Neural cell (in vitro differentiated cells): ENCODE measurements at regions not wholly inside any gene's neighbourhood (a gene's known extent, or its start where the extent isn't known, plus 50 kb on each side); places are given as distances from the start of the nearest gene placed in this dataset.

Source experiments
- H2AFZ ChIP-seq: fragments of 200-600, 300-800 bp; sonication (generic), shearing (Covaris generic); 2 replicates; pipeline ENCODE4 v1.6.0; 2014; ENCODE audit warnings: low read depth, mild to moderate bottlenecking, antibody characterized with exemption, low read length, moderate library complexity
- H3F3A ChIP-seq: fragments of 200-600 bp; shearing (Covaris generic); 2 replicates; pipeline ENCODE4 v1.6.1; 2016; ENCODE audit warnings: mild to moderate bottlenecking, moderate library complexity, mixed read lengths, antibody characterized with exemption, low read length; ENCODE audit not compliant: insufficient read depth, poor library complexity, severe bottlenecking
- H3K27ac ChIP-seq: fragments of 200-600, 300-800 bp; sonication (generic), shearing (Covaris generic); 2 replicates; pipeline ENCODE4 v1.5.1; 2014; ENCODE audit warnings: mild to moderate bottlenecking, low read length, moderate library complexity
- H3K27me3 ChIP-seq: fragments of 300-800, 200-600 bp; sonication (generic), shearing (Covaris generic); 2 replicates; pipeline ENCODE4 v1.6.0; 2014; ENCODE audit warnings: mild to moderate bottlenecking, low read depth, low read length, moderate library complexity; ENCODE audit not compliant: insufficient read depth
- H3K36me3 ChIP-seq: fragments of 300-800, 200-600 bp; sonication (generic), shearing (Covaris generic); 2 replicates; pipeline ENCODE4 v1.5.1; 2014; ENCODE audit warnings: mild to moderate bottlenecking, antibody characterized with exemption, low read length, moderate library complexity; ENCODE audit not compliant: insufficient read depth
- H3K4me2 ChIP-seq: fragments of 300-800, 200-600 bp; sonication (generic), shearing (Covaris generic); 2 replicates; pipeline ENCODE4 v1.6.0; 2014; ENCODE audit warnings: mild to moderate bottlenecking, low read length
- H3K4me3 ChIP-seq: fragments of 300-800, 200-600 bp; sonication (generic), shearing (Covaris generic); 2 replicates; pipeline ENCODE4 v1.5.1; 2014; ENCODE audit warnings: mild to moderate bottlenecking, low read length, moderate library complexity
- H3K79me2 ChIP-seq: fragments of 200-600 bp; shearing (Covaris generic); replicated peaks from 2 replicates; pipeline ENCODE4 v1.6.0; 2014; ENCODE audit warnings: mild to moderate bottlenecking, low read length, moderate library complexity; ENCODE audit not compliant: insufficient read depth
- H3K9ac ChIP-seq: fragments of 300-800, 200-600 bp; sonication (generic), shearing (Covaris generic); 2 replicates; pipeline ENCODE4 v1.6.1; 2016; ENCODE audit warnings: mild to moderate bottlenecking, low read length, mixed read lengths
- H3K9me2 ChIP-seq: fragments of 200-600 bp; shearing (Covaris generic); 2 replicates; pipeline ENCODE4 v1.6.1; 2016; ENCODE audit warnings: mild to moderate bottlenecking, low read length, mixed read lengths; ENCODE audit not compliant: insufficient read depth
- H3K9me3 ChIP-seq: fragments of 200-600, 300-800 bp; sonication (generic), shearing (Covaris generic); 2 replicates; pipeline ENCODE4 v1.6.1; 2016; ENCODE audit warnings: mild to moderate bottlenecking, mixed run types, low read length, moderate library complexity, mixed read lengths
- H4K20me1 ChIP-seq: fragments of 200-600 bp; shearing (Covaris generic); 2 replicates; pipeline ENCODE4 v1.6.1; 2016; ENCODE audit warnings: mild to moderate bottlenecking, mixed run types; ENCODE audit not compliant: insufficient read depth
- EP300 ChIP-seq: fragments of 450-650 bp; conservative IDR thresholded peaks from 2 replicates; pipeline ENCODE4 v1.6.1; 2014; ENCODE audit warnings: antibody characterized with exemption, mild to moderate bottlenecking, moderate library complexity; ENCODE audit not compliant: poor library complexity, severe bottlenecking
- EZH2 ChIP-seq: fragments of 200-600, 300-800 bp; shearing (Covaris generic), sonication (generic); IDR thresholded peaks from 2 replicates; pipeline ENCODE4 v1.6.1; 2014; ENCODE audit warnings: antibody characterized with exemption, low read length, borderline replicate concordance, mild to moderate bottlenecking; ENCODE audit not compliant: insufficient read depth, poor library complexity, severe bottlenecking
- MXI1 ChIP-seq: fragments of 450-650 bp; conservative IDR thresholded peaks from 2 replicates; pipeline ENCODE4 v1.6.1; 2014; ENCODE audit warnings: antibody characterized with exemption, mild to moderate bottlenecking; ENCODE audit not compliant: poor library complexity, severe bottlenecking
- POLR2AphosphoS5 ChIP-seq: IDR thresholded peaks from 2 replicates; pipeline ENCODE4 v1.6.1; 2012
- RAD21 ChIP-seq: fragments of 450-650 bp; conservative IDR thresholded peaks from 2 replicates; pipeline ENCODE4 v1.6.1; 2014; ENCODE audit warnings: antibody characterized with exemption, mild to moderate bottlenecking, moderate library complexity
- REST ChIP-seq: IDR thresholded peaks from 2 replicates; pipeline ENCODE4 v1.6.1; 2012; ENCODE audit warnings: borderline replicate concordance
- SMC3 ChIP-seq: fragments of 450-650 bp; conservative IDR thresholded peaks from 2 replicates; pipeline ENCODE4 v1.6.1; 2014; ENCODE audit warnings: antibody characterized with exemption, mild to moderate bottlenecking, moderate library complexity; ENCODE audit not compliant: poor library complexity
- TAF1 ChIP-seq: IDR thresholded peaks from 2 replicates; pipeline ENCODE4 v1.6.1; 2012; ENCODE audit warnings: low read depth
- TF ChIP-seq, protein P1 (sequence below): fragments of 450-650 bp; IDR thresholded peaks from 2 replicates; pipeline ENCODE4 v1.5.1; 2014; ENCODE audit warnings: antibody characterized with exemption, mild to moderate bottlenecking, moderate library complexity; ENCODE audit not compliant: poor library complexity, severe bottlenecking

GRCh38 chr21:35142036-35142815, 93.1 kb upstream of the RUNX1 start:
- no peaks in the 10 kb centered on the region for H3K36me3 ChIP-seq
- no peaks in the 10 kb centered on the region for H3K9me3 ChIP-seq
- H3K27ac ChIP-seq: no peak overlapping the region
- H3K27me3 ChIP-seq: no peaks in the 10 kb centered on the region
- no peak overlapping the region for H3K4me3 ChIP-seq
- H2AFZ ChIP-seq: no peak overlapping the region
- no peaks in the 10 kb centered on the region for H3K9me2 ChIP-seq
- no peaks in the 10 kb centered on the region for H4K20me1 ChIP-seq
- no peak for TF ChIP-seq SMC3
- H3K4me2 ChIP-seq: no peak overlapping the region
- H3K79me2 ChIP-seq: no peaks in the 10 kb centered on the region
- H3F3A ChIP-seq: no peaks in the 10 kb centered on the region
- no peak overlapping the region for H3K9ac ChIP-seq

DNA sequence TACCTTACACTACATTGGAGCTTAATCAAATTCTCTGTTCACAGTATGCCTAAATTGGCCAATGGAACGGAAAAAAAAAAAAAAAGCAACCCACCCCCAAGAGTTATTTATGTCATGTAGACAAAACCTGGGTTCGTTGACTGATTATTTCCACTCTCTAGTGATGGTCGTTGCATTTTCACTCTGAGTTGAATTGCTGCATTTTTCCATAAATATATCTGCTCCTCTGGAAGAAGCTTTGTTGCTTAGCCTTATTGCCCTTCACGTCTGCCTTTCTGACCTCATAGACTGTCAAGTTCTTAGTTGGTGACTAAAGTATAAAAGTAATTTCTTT, 90.2 kb upstream of the RUNX1 start:
- no peaks in the 10 kb centered on the region for H3K27me3 ChIP-seq
- H3F3A ChIP-seq: no peaks in the 10 kb centered on the region
- no peak overlapping the region for H3K9ac ChIP-seq
- H3K79me2 ChIP-seq: no peaks in the 10 kb centered on the region
- no peak overlapping the region for H3K27ac ChIP-seq
- no peak overlapping the region for H3K4me3 ChIP-seq
- H2AFZ ChIP-seq: no peak overlapping the region
- H3K9me2 ChIP-seq: no peaks in the 10 kb centered on the region
- H3K36me3 ChIP-seq: no peaks in the 10 kb centered on the region
- H4K20me1 ChIP-seq: no peaks in the 10 kb centered on the region
- no peak overlapping the region for H3K4me2 ChIP-seq
- TF ChIP-seq SMC3 (no peak), RAD21 (no peak), EZH2 (no peak), EP300 (no peak), TAF1 (no peak), MXI1 (no peak), REST (no peak), POLR2AphosphoS5 (no peak)
- TF ChIP-seq, protein P1, sequence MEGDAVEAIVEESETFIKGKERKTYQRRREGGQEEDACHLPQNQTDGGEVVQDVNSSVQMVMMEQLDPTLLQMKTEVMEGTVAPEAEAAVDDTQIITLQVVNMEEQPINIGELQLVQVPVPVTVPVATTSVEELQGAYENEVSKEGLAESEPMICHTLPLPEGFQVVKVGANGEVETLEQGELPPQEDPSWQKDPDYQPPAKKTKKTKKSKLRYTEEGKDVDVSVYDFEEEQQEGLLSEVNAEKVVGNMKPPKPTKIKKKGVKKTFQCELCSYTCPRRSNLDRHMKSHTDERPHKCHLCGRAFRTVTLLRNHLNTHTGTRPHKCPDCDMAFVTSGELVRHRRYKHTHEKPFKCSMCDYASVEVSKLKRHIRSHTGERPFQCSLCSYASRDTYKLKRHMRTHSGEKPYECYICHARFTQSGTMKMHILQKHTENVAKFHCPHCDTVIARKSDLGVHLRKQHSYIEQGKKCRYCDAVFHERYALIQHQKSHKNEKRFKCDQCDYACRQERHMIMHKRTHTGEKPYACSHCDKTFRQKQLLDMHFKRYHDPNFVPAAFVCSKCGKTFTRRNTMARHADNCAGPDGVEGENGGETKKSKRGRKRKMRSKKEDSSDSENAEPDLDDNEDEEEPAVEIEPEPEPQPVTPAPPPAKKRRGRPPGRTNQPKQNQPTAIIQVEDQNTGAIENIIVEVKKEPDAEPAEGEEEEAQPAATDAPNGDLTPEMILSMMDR: no peak
- no peaks in the 10 kb centered on the region for H3K9me3 ChIP-seq
